Neutrophil (primary cell): ENCODE measurements at regions not wholly inside any gene's neighbourhood (a gene's known extent, or its start where the extent isn't known, plus 50 kb on each side); places are given as distances from the start of the nearest gene placed in this dataset.

Experiments used
- H3K27ac ChIP-seq: fragments of 200-600 bp; sonication (generic); 2 replicates; pipeline ENCODE4 v1.5.1; 2016; ENCODE audit warnings: mild to moderate bottlenecking, moderate library complexity
- H3K27me3 ChIP-seq: fragments of 200-600 bp; sonication (generic); 2 replicates; pipeline ENCODE4 v1.6.0; 2016; ENCODE audit warnings: mild to moderate bottlenecking
- H3K36me3 ChIP-seq: fragments of 200-600 bp; sonication (generic); 2 replicates; pipeline ENCODE4 v1.5.1; 2017
- H3K4me1 ChIP-seq, 2 experiments: fragments of 200-600 bp in 1 of 2; sonication (generic) in 1 of 2; 1 replicate in 1 of 2; 2 replicates in 1 of 2; pipeline versions ENCODE4 v1.5.1 to v1.6.1; 2013 to 2016; ENCODE audit warnings: low read depth in 1 of 2, low read length in 1 of 2, mild to moderate bottlenecking in 1 of 2, moderate library complexity in 1 of 2; ENCODE audit not compliant: control insufficient read depth in 1 of 2, insufficient read depth in 1 of 2
- H3K4me3 ChIP-seq, 2 experiments: fragments of 200-600 bp in 1 of 2; sonication (generic) in 1 of 2; 1 replicate in 1 of 2; 2 replicates in 1 of 2; pipeline ENCODE4 v1.5.1; 2013 to 2016; ENCODE audit warnings: low read depth in 1 of 2, low read length in 1 of 2, mild to moderate bottlenecking in 1 of 2, moderate library complexity in 1 of 2
- H3K9me3 ChIP-seq: fragments of 200-600 bp; sonication (generic); 2 replicates; pipeline ENCODE4 v1.5.1; 2016
- TF ChIP-seq, protein P1 (sequence below): fragments of 200-600 bp; sonication (generic); IDR thresholded peaks from 2 replicates; pipeline ENCODE4 v1.5.1; 2016; ENCODE audit warnings: antibody characterized with exemption

DNA sequence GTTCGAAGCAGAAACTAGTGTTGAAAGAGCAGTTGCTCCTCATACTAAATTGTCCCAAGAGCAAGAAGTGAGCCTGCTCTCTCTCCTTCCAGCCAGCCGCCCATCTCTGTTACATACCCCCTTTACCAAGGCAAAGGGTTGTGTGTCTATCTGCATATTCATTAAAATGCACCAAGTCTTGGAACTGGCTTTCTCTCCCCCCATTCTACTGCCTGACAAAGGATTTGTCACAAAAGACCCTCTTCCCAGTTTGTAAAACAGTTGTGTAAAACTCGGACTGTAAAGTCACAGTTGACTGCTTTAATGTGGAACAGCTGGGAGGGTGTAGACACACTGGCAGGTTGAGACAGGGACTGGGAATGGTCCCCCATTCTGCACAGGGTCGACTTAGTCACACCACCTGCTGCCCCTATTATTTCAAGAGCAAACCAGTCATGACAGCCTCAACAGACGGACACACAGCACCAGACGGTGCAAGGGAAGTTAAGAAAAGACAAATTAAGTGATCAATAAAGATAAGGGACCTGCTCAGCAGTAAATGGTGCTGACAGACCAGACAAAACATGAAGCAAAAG, 60.0 kb upstream of the HTATIP2 start:
- no peaks in the 10 kb centered on the region for H3K9me3 ChIP-seq
- TF ChIP-seq, protein P1, sequence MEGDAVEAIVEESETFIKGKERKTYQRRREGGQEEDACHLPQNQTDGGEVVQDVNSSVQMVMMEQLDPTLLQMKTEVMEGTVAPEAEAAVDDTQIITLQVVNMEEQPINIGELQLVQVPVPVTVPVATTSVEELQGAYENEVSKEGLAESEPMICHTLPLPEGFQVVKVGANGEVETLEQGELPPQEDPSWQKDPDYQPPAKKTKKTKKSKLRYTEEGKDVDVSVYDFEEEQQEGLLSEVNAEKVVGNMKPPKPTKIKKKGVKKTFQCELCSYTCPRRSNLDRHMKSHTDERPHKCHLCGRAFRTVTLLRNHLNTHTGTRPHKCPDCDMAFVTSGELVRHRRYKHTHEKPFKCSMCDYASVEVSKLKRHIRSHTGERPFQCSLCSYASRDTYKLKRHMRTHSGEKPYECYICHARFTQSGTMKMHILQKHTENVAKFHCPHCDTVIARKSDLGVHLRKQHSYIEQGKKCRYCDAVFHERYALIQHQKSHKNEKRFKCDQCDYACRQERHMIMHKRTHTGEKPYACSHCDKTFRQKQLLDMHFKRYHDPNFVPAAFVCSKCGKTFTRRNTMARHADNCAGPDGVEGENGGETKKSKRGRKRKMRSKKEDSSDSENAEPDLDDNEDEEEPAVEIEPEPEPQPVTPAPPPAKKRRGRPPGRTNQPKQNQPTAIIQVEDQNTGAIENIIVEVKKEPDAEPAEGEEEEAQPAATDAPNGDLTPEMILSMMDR: no peak

DNA sequence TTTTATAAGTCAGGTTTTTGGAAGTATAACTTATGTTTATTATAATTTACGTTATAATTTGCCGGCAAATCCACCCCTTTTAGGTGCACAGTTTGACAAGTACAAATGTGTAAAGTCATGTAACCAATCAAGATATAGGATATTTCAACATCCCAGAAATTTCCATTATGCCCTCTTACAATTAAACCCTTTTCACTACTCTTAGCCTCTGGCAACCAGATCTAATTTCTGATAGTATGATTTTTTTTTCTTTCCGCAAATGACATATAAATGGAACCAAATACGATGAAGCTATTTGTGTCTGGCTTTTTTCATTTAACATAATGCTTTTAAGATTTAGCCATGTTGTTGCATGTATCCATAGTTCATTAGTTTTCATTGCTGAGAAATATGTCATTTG, 69.5 kb upstream of the HTATIP2 start:
- Histone ChIP-seq H3K36me3 (no peaks in the 10 kb centered on the region), H3K4me3 (no peak overlapping the region), H3K27ac (no peak overlapping the region), H3K4me1 (no peaks in the 10 kb centered on the region), H3K27me3 (peaks cover 22% of the 10 kb centered on the region), H3K9me3 (no peaks in the 10 kb centered on the region)
- TF ChIP-seq, protein P1: no peak

More for the DNA sequence above, 60.0 kb upstream of the HTATIP2 start:
- Histone ChIP-seq H3K27ac (no peak overlapping the region), H3K4me1 (no peaks in the 10 kb centered on the region), H3K27me3 (no peaks in the 10 kb centered on the region), H3K36me3 (no peaks in the 10 kb centered on the region), H3K4me3 (no peak overlapping the region)

DNA sequence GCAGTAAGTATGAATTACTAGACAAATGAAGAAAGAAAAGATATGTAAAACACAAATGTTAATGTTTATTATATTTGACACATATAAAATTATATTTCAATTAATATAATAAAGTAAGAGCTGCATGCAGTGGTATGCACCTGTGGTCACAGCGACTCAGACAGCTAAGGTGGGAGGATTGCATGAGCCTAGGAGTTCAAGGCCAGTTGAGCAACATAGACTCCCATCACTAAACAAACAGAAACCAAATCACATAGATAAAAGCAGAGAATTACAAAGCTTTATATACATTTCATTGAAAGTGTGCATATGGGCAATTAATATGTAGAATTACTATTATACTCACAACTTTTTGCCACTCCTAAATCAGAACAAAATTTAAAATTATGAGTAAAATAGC, 70.0 kb upstream of the HTATIP2 start:
- peaks cover 23% of the 10 kb centered on the region for H3K27me3 ChIP-seq
- H3K27ac ChIP-seq: no peak overlapping the region
- H3K4me3 ChIP-seq: no peak overlapping the region
- H3K9me3 ChIP-seq: no peaks in the 10 kb centered on the region
- no peaks in the 10 kb centered on the region for H3K4me1 ChIP-seq
- TF ChIP-seq, protein P1: no peak
- no peaks in the 10 kb centered on the region for H3K36me3 ChIP-seq

DNA sequence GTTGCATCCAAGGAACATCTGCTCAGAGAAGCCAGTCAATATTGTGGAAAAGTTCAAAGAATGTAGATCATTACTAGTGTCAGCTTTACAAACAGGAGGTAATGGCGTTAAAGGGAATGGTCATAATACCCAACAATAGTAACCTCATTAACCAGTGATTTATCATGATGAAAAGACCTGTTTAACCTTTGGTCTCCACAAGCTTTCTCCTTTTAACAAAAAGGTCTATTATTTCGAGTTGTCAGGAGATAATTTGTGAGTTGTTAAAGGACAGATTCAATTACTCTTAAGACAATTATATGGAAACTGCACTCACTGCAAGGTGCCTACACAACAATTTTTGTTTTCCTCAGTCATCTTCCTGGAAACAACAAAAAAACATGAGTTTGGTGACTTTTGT, 73.8 kb upstream of the HTATIP2 start:
- TF ChIP-seq, protein P1: no peak
- Histone ChIP-seq H3K27ac (no peak overlapping the region), H3K4me1 (no peaks in the 10 kb centered on the region), H3K4me3 (no peak overlapping the region), H3K36me3 (no peaks in the 10 kb centered on the region), H3K9me3 (no peaks in the 10 kb centered on the region), H3K27me3 (peaks cover 23% of the 10 kb centered on the region)

DNA sequence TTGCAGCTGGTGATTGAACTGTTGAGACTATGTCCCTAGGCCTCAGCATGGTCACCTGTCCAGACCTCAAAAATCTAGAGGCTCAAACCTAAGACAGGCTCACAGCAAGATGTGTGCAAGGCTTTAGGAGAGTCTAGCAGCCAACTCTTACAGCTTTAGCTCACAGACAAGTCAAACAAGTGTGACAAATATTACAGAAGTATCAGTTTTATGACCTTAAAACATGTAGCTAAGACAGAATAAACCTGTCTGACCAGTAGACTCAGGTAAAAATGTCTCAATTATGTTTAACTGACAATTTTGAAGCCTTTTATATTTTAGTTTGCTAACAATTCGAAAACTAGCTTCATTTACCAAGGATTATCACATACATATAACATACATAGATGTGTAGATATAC, 80.0 kb upstream of the HTATIP2 start:
- TF ChIP-seq, protein P1: no peak
- Histone ChIP-seq H3K4me3 (no peak overlapping the region), H3K36me3 (no peaks in the 10 kb centered on the region), H3K27ac (no peak overlapping the region), H3K4me1 (no peaks in the 10 kb centered on the region), H3K9me3 (no peaks in the 10 kb centered on the region), H3K27me3 (peaks cover 19% of the 10 kb centered on the region)

DNA sequence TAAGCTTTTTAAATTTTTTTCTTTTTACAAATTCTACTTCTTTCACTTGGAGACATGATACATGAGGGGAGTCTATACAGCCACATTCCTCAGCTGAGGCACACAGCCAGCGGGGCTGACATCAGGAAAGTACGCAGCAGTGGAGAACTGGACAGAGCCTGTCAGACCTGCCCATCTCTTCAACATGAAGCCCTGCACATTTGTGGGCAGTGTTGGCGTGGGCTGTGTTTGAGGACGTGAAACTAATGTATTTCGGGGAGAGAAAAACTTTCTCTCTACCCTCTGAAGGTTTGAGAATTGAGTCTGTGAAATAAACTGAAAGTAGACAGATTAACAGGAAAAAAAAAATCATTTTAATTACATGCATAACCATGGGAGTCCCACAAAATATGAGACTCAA, 84.8 kb upstream of the HTATIP2 start:
- Histone ChIP-seq H3K9me3 (no peaks in the 10 kb centered on the region), H3K27ac (no peak overlapping the region), H3K4me3 (no peak overlapping the region), H3K36me3 (no peaks in the 10 kb centered on the region), H3K4me1 (no peaks in the 10 kb centered on the region), H3K27me3 (peaks cover 22% of the 10 kb centered on the region)
- TF ChIP-seq, protein P1: no peak
